ENCODE measurements at regions not wholly inside any gene's neighbourhood (a gene's known extent, or its start where the extent isn't known, plus 50 kb on each side); places are given as distances from the start of the nearest gene placed in this dataset.

- TF ChIP-seq CTCF (conservative IDR thresholded peaks at IDR 0.05) (no peak), ZFX (IDR thresholded peaks at IDR 0.05) (no peak)
Measured at GRCh38 chr17:63292421-63292820, 153.7 kb downstream of the CYB561 start.

All from C4-2B (cell line).